KMS-11 (cell line): ENCODE measurements at regions not wholly inside any gene's neighbourhood (a gene's known extent, or its start where the extent isn't known, plus 50 kb on each side); places are given as distances from the start of the nearest gene placed in this dataset.

ENCODE experiments used
- H2AFZ ChIP-seq: fragments of 200-600 bp; sonication (generic); 2 replicates; pipeline ENCODE4 v1.6.1; 2016; ENCODE audit warnings: antibody characterized with exemption, mixed run types, low read depth
- H3K27ac ChIP-seq: fragments of 200-600 bp; sonication (generic); 2 replicates; pipeline ENCODE4 v1.6.1; 2016; ENCODE audit warnings: mild to moderate bottlenecking, mixed run types
- H3K27me3 ChIP-seq: fragments of 200-600 bp; sonication (generic); 2 replicates; pipeline ENCODE4 v1.6.1; 2017; ENCODE audit warnings: mild to moderate bottlenecking, low read depth, mixed run types, moderate library complexity; ENCODE audit not compliant: insufficient read depth
- H3K36me3 ChIP-seq: fragments of 200-600 bp; sonication (generic); 2 replicates; pipeline ENCODE4 v1.6.1; 2017; ENCODE audit warnings: mild to moderate bottlenecking, mixed run types; ENCODE audit not compliant: insufficient read depth
- H3K4me1 ChIP-seq: fragments of 200-600 bp; sonication (generic); 2 replicates; pipeline ENCODE4 v1.6.1; 2016; ENCODE audit warnings: mild to moderate bottlenecking, low read depth, mixed run types; ENCODE audit not compliant: poor library complexity, severe bottlenecking
- H3K4me2 ChIP-seq: fragments of 200-600 bp; sonication (generic); 2 replicates; pipeline ENCODE4 v1.7.0; 2016; ENCODE audit warnings: mild to moderate bottlenecking, mixed run types
- H3K4me3 ChIP-seq: fragments of 200-600 bp; sonication (generic); IDR thresholded peaks from 2 replicates; pipeline ENCODE4 v1.6.1; 2017; ENCODE audit warnings: low read depth, low read length, mixed read lengths; ENCODE audit not compliant: insufficient read depth
- H3K79me2 ChIP-seq: fragments of 200-600 bp; sonication (generic); 2 replicates; pipeline ENCODE4 v1.6.1; 2016; ENCODE audit warnings: low read depth, mixed run types; ENCODE audit not compliant: insufficient read depth
- H3K9ac ChIP-seq: fragments of 200-600 bp; sonication (generic); 2 replicates; pipeline ENCODE4 v1.6.1; 2016; ENCODE audit warnings: mild to moderate bottlenecking, mixed run types
- H4K20me1 ChIP-seq: fragments of 200-600 bp; sonication (generic); 2 replicates; pipeline ENCODE4 v1.6.1; 2016; ENCODE audit warnings: mild to moderate bottlenecking, mixed run types; ENCODE audit not compliant: insufficient read depth
- TF ChIP-seq, protein P1 (sequence below): fragments of 200-600 bp; sonication (generic); conservative IDR thresholded peaks from 2 replicates; pipeline ENCODE4 v1.6.1; 2017; ENCODE audit warnings: low read depth, mild to moderate bottlenecking, antibody characterized with exemption, low read length, moderate library complexity, mixed read lengths

- no peak overlapping the region for H3K4me3 ChIP-seq
- H3K9ac ChIP-seq, result no peak overlapping the region
- H3K79me2 ChIP-seq, result no peaks in the 10 kb centered on the region
- H3K36me3 ChIP-seq, result no peaks in the 10 kb centered on the region
- TF ChIP-seq, protein P1, sequence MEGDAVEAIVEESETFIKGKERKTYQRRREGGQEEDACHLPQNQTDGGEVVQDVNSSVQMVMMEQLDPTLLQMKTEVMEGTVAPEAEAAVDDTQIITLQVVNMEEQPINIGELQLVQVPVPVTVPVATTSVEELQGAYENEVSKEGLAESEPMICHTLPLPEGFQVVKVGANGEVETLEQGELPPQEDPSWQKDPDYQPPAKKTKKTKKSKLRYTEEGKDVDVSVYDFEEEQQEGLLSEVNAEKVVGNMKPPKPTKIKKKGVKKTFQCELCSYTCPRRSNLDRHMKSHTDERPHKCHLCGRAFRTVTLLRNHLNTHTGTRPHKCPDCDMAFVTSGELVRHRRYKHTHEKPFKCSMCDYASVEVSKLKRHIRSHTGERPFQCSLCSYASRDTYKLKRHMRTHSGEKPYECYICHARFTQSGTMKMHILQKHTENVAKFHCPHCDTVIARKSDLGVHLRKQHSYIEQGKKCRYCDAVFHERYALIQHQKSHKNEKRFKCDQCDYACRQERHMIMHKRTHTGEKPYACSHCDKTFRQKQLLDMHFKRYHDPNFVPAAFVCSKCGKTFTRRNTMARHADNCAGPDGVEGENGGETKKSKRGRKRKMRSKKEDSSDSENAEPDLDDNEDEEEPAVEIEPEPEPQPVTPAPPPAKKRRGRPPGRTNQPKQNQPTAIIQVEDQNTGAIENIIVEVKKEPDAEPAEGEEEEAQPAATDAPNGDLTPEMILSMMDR, result no peak
- H3K4me2 ChIP-seq, result no peak overlapping the region
- no peaks in the 10 kb centered on the region for H3K4me1 ChIP-seq
- H4K20me1 ChIP-seq, result no peaks in the 10 kb centered on the region
- no peak overlapping the region for H3K27ac ChIP-seq
- H3K27me3 ChIP-seq, result no peaks in the 10 kb centered on the region
- no peak overlapping the region for H2AFZ ChIP-seq
Measured at GRCh38 chr2:18057657-18058056, 179.2 kb downstream of the KCNS3 start.

DNA sequence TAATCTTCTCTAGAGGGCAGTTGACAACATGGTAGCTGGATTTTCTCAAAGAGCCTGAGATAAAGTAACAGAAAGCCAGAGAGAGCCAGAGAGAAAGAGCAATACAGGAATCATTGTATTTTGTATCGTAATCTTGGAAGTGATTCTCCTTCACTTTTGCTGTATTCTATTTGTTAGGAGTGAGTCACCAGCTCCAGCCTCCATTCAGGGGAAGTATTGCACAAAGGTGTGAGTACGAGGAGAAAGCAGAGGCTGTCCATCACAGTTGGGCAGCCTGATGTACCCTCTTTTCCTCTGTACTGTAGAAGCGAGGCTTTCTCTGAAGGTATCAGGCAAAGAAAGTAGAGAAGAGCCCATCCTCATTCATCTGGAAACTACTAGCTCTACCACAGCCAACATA lies 176.8 kb downstream of the KCNS3 start:
- no peaks in the 10 kb centered on the region for H3K27me3 ChIP-seq
- no peaks in the 10 kb centered on the region for H3K79me2 ChIP-seq
- H3K4me2 ChIP-seq, result no peak overlapping the region

GRCh38 chr2:18050001-18050400 lies 171.5 kb downstream of the KCNS3 start:
- Histone ChIP-seq H3K4me3 (no peak overlapping the region), H2AFZ (no peak overlapping the region), H3K36me3 (no peaks in the 10 kb centered on the region), H3K27me3 (no peaks in the 10 kb centered on the region), H3K4me2 (no peak overlapping the region), H3K9ac (no peak overlapping the region), H3K79me2 (no peaks in the 10 kb centered on the region), H4K20me1 (no peaks in the 10 kb centered on the region), H3K4me1 (peaks cover 23% of the 10 kb centered on the region), H3K27ac (no peak overlapping the region)
- TF ChIP-seq, protein P1, result no peak

More for the DNA sequence above, 176.8 kb downstream of the KCNS3 start:
- Histone ChIP-seq H3K27ac (no peak overlapping the region), H4K20me1 (no peaks in the 10 kb centered on the region), H3K9ac (no peak overlapping the region), H3K4me3 (no peak overlapping the region), H3K4me1 (no peaks in the 10 kb centered on the region), H3K36me3 (no peaks in the 10 kb centered on the region), H2AFZ (no peak overlapping the region)
- TF ChIP-seq, protein P1, result no peak

DNA sequence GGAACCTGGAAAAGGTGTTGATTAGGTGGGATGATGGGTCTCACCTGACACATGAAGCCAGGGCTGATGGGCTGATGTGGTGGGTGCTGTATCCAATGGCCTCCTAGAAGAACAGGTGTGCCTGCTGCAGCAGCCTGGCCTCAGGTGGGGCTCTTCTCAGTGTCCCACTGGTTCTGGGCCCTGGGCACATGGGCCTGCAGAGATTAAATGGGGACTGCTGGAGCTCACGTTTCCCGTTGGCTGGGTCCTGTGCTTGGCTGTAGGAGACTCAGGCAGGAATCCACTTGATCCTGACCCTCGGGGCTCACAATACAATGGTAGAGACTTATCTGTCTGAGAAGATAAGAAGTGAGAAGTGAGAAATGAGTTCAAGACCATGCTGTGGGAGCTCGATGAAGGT lies 170.9 kb downstream of the KCNS3 start:
- no peaks in the 10 kb centered on the region for H3K79me2 ChIP-seq
- no peak overlapping the region for H3K27ac ChIP-seq
- TF ChIP-seq, protein P1, result no peak
- H3K4me3 ChIP-seq, result no peak overlapping the region
- H3K4me2 ChIP-seq, result no peak overlapping the region
- H3K27me3 ChIP-seq, result no peaks in the 10 kb centered on the region
- H2AFZ ChIP-seq, result no peak overlapping the region
- no peaks in the 10 kb centered on the region for H4K20me1 ChIP-seq
- H3K36me3 ChIP-seq, result no peaks in the 10 kb centered on the region
- peaks cover 23% of the 10 kb centered on the region for H3K4me1 ChIP-seq
- no peak overlapping the region for H3K9ac ChIP-seq
